ENCODE measurements at regions not wholly inside any gene's neighbourhood (a gene's known extent, or its start where the extent isn't known, plus 50 kb on each side); places are given as distances from the start of the nearest gene placed in this dataset.
A peak's percentile ranks its signal among the peaks of the same experiment; 100 is the strongest.

DNA sequence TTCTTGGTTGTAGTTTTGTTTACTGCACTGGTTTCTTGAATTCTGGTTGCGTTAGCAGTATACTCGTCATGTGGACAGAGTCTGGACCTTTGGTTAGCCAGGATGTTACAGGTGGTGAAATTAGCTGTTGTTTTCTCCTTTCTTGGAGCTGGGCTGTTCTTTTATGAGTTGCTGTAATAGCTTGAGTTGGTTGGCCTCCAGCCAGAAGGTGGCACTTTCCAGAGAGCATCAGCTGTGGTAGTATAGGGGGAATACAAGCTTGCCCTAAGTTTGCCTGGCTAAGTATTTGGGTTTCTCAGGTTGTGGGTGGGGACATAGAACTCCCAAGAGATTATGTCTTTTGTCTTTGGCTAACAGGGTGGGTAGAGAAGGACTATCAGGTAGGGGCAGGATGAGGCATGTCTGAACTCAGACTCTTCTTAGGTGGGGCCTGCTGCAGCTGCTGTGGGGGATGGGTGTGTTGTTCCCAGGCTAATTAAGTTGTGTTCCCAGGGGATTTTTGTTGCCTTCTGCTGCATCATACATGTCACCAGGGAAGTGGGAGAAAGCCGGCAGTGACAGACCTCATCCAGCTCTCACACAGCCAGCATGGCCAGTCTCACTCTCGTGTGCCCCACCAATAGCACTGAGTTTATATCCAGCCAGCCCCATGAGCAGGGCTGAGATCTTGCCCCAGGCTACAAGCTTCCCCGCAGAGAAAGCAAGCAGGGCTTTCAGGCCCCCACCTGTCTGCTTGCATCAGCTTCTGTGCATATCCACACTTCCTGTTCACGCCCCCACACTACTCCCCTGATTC lies 246.7 kb upstream of the TPK1 start:
- TF ChIP-seq POLR2AphosphoS5 (IDR thresholded peaks at IDR 0.05; ENCODE audit: insufficient read depth in 1 of 2, low read depth in 1 of 2), result no peak
- no peak for TF ChIP-seq POLR2A (IDR thresholded peaks at IDR 0.05)
- TF ChIP-seq, protein P1, sequence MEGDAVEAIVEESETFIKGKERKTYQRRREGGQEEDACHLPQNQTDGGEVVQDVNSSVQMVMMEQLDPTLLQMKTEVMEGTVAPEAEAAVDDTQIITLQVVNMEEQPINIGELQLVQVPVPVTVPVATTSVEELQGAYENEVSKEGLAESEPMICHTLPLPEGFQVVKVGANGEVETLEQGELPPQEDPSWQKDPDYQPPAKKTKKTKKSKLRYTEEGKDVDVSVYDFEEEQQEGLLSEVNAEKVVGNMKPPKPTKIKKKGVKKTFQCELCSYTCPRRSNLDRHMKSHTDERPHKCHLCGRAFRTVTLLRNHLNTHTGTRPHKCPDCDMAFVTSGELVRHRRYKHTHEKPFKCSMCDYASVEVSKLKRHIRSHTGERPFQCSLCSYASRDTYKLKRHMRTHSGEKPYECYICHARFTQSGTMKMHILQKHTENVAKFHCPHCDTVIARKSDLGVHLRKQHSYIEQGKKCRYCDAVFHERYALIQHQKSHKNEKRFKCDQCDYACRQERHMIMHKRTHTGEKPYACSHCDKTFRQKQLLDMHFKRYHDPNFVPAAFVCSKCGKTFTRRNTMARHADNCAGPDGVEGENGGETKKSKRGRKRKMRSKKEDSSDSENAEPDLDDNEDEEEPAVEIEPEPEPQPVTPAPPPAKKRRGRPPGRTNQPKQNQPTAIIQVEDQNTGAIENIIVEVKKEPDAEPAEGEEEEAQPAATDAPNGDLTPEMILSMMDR (IDR thresholded peaks at IDR 0.05), result no peak
- Histone ChIP-seq H3K27me3 (no peaks in the 10 kb centered on the region), H3K27ac (no peak overlapping the region), H3K9me3 (no peaks in the 10 kb centered on the region), H3K36me3 (no peaks in the 10 kb centered on the region), H3K4me3 (no peak overlapping the region), H3K4me1 (no peaks in the 10 kb centered on the region)
- intact Hi-C loops (cut with DNase I), result no loop called here
- no peak for DNase-seq (ENCODE audit: extremely low spot score in 2 of 2)

DNA sequence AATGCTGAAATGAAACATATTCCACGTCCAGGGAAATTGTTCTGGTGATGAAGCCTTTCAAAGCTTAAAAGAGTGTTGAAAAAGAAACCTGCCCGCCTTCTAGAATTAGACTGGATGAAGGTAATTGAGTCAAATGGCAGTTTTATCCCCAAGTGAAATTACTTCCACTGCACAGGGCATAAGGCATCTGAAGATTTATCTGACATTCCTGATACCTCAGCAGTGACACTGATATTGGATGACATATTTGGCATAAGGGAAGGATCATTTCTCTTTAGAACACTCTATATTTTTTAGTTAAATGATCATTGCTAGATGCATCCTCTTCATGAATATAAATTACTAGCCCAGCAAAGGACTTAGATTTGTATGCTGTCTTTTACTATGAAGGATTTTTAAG lies 229.6 kb upstream of the TPK1 start:
- H3K4me1 ChIP-seq, result no peaks in the 10 kb centered on the region
- no peak overlapping the region for H3K4me3 ChIP-seq
- no peak overlapping the region for H3K27ac ChIP-seq
- H3K9me3 ChIP-seq, result no peaks in the 10 kb centered on the region
- H3K36me3 ChIP-seq, result no peaks in the 10 kb centered on the region
- no peaks in the 10 kb centered on the region for H3K27me3 ChIP-seq
- intact Hi-C loops (cut with DNase I), result no loop called here
- DNase-seq (ENCODE audit: extremely low spot score in 2 of 2), result no peak
- TF ChIP-seq POLR2AphosphoS5 (IDR thresholded peaks at IDR 0.05; ENCODE audit: insufficient read depth in 1 of 2, low read depth in 1 of 2), result no peak
- no peak for TF ChIP-seq POLR2A (IDR thresholded peaks at IDR 0.05)
- TF ChIP-seq, protein P1 (IDR thresholded peaks at IDR 0.05), result no peak

DNA sequence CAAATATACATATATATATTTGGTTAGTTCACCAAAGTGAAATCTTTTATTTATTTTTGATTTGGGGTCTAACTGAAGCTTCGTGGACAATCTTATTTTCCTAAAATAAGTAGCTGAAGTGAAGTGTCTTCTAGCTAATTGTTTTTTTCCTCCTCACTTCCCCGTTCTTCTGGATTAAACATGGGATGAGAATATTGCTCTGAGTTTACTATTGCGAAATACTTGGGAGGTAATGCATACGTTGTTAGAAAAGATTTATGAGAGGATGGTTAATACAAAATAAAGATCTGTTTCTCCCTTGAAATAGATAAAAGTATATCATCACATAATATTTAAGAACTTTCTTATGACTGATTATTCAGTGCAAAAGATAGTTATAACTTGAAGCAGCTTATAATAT lies 228.3 kb upstream of the TPK1 start:
- no peaks in the 10 kb centered on the region for H3K4me1 ChIP-seq
- intact Hi-C loops (cut with DNase I), result no loop called here
- TF ChIP-seq POLR2A (IDR thresholded peaks at IDR 0.05) (no peak), POLR2AphosphoS5 (IDR thresholded peaks at IDR 0.05; ENCODE audit: insufficient read depth in 1 of 2, low read depth in 1 of 2) (no peak)
- no peaks in the 10 kb centered on the region for H3K9me3 ChIP-seq
- H3K27ac ChIP-seq, result no peak overlapping the region
- H3K36me3 ChIP-seq, result no peaks in the 10 kb centered on the region
- H3K27me3 ChIP-seq, result no peaks in the 10 kb centered on the region
- DNase-seq (ENCODE audit: extremely low spot score in 2 of 2), result no peak
- no peak overlapping the region for H3K4me3 ChIP-seq

DNA sequence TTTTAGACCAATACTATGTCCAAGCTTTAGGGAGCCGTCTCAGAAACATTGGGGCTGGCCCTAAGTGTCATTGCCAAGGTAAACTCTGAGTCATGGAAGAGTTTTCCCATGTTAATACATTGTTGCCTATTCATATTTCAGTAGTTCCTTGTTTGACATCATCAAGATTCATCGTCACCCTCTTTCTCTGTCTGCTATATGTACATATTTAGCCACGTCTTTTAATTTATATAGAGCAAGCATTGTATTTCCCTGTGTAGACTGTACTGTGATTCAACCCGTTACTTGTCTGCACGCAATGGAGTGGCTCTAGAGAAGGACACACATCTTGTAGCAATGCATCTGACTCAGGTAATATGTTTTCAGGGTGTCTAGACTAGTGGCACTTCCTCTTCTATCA lies 217.9 kb upstream of the TPK1 start:
- H3K4me1 ChIP-seq, result no peaks in the 10 kb centered on the region
- no peak overlapping the region for H3K27ac ChIP-seq
- H3K27me3 ChIP-seq, result no peaks in the 10 kb centered on the region
- TF ChIP-seq POLR2A (IDR thresholded peaks at IDR 0.05) (no peak), POLR2AphosphoS5 (IDR thresholded peaks at IDR 0.05; ENCODE audit: insufficient read depth in 1 of 2, low read depth in 1 of 2) (no peak)
- TF ChIP-seq, protein P1 (IDR thresholded peaks at IDR 0.05), result no peak
- no peaks in the 10 kb centered on the region for H3K36me3 ChIP-seq
- no peak overlapping the region for H3K4me3 ChIP-seq
- H3K9me3 ChIP-seq, result no peaks in the 10 kb centered on the region
- DNase-seq (ENCODE audit: extremely low spot score in 2 of 2), result no peak
- intact Hi-C loops (cut with DNase I), result no loop called here

DNA sequence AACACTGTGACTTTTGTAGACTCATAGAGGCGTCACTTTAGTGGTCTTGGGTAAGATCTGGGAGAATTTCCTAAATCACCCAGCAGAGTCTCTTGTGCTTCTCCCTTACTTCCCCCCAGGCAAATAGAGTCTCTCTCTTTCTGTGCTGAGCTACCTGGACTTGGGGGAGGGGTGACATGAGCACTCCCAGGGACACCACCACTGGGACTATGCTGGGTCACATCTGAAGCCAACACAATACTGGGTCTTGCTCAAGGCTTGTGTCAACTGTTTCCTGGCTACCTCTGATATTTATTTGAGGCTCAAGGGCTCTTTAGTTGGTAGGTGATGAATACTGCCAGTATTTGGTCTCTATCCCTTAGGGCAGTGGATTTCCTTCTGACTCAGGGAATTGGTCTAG lies 214.6 kb upstream of the TPK1 start:
- TF ChIP-seq POLR2AphosphoS5 (IDR thresholded peaks at IDR 0.05; ENCODE audit: insufficient read depth in 1 of 2, low read depth in 1 of 2), result no peak
- H3K27ac ChIP-seq, result no peak overlapping the region
- DNase-seq (ENCODE audit: extremely low spot score in 2 of 2), result no peak
- H3K27me3 ChIP-seq, result no peaks in the 10 kb centered on the region
- intact Hi-C loops (cut with DNase I), result no loop called here
- no peak overlapping the region for H3K4me3 ChIP-seq
- no peaks in the 10 kb centered on the region for H3K9me3 ChIP-seq
- no peaks in the 10 kb centered on the region for H3K36me3 ChIP-seq
- H3K4me1 ChIP-seq, result no peaks in the 10 kb centered on the region

DNA sequence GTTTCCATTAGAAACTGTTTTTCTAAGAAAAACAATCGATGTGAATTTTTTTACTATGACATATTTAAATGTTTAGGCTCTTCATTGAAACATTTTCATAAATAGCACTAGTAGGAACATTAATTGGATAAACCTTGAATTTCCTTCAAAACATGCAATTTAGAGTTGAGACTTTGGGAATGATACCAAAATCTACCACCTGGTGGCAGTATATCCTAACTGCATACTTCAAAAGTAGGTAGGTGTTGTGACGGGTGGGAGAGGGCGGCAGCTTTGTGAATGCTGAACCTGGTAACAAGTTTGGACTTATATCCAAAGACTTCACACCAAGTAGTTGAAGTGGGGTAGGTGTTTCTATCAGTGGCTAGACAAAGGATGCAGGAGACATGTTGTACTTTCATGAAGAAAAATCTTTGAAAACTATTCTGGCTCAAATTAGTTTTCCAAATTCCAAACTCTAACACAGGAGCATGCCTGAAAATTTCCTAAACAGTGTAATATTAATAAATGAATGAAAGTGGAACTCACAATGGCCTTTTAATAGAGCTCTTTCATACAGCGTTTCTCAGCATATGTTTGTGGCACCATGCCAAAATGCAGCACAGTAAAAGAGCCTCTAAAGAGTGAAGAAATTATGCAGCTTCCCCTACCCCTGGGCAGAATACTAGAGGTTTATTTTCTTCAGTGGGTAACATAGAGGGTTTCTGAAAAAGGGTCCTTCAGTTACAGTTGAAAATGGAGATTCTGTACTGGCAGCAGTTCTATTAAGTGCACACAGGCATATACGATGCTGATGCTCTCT lies 201.0 kb upstream of the TPK1 start:
- Histone ChIP-seq H3K4me3 (no peak overlapping the region), H3K9me3 (no peaks in the 10 kb centered on the region), H3K36me3 (no peaks in the 10 kb centered on the region), H3K27ac (no peak overlapping the region), H3K4me1 (no peaks in the 10 kb centered on the region), H3K27me3 (no peaks in the 10 kb centered on the region)
- DNase-seq (ENCODE audit: extremely low spot score in 2 of 2), result no peak
- TF ChIP-seq POLR2AphosphoS5 (IDR thresholded peaks at IDR 0.05; ENCODE audit: insufficient read depth in 1 of 2, low read depth in 1 of 2), result no peak
- TF ChIP-seq, protein P1 (IDR thresholded peaks at IDR 0.05), result peak; percentile 15 to 35 (median 27)
- TF ChIP-seq POLR2A (IDR thresholded peaks at IDR 0.05), result no peak
- intact Hi-C loops (cut with DNase I), result no loop called here
